Panc1 (cell line): ENCODE measurements at regions not wholly inside any gene's neighbourhood (a gene's known extent, or its start where the extent isn't known, plus 50 kb on each side); places are given as distances from the start of the nearest gene placed in this dataset.

Source experiments
- ATAC-seq: fragments of 200-7000 bp; cut with Tn5 transposase; 2 replicates; pipeline ENCODE4 v1.9.1; 2020; ENCODE audit warnings: mild to moderate bottlenecking, moderate library complexity
- BruUV-seq: library from RNA; stranded (reverse); fragments of 400-500 nt; replicated peaks from 2 replicates; lab custom pipeline; 2021; lab: Mats Ljungman, UMichigan
- CTCF ChIA-PET: fragments of 300-600 bp; sonication (Branson Sonifier 250); formaldehyde crosslinking; loops from one replicate; lab custom pipeline; 2022; ENCODE audit warnings: antibody characterized with exemption; lab: Charles Lee
- POLR2A ChIA-PET: fragments of 300-600 bp; sonication (Branson Sonifier 250); formaldehyde crosslinking; loops from one replicate; lab custom pipeline; 2022; ENCODE audit warnings: antibody characterized with exemption; lab: Charles Lee
- DNase-seq: peaks from one replicate; pipeline ENCODE4 v3.0.0-alpha.2; 2010; ENCODE audit warnings: low read depth, low spot score
- H3K27ac ChIP-seq: 2 replicates; pipeline ENCODE4 v1.5.1; 2011; ENCODE audit warnings: mild to moderate bottlenecking, low read length, inconsistent platforms
- H3K27me3 ChIP-seq: fragments of 200-500 bp; sonication (Bioruptor generic); 2 replicates; pipeline ENCODE4 v1.6.0; 2014; ENCODE audit warnings: low read length, inconsistent platforms; ENCODE audit not compliant: control insufficient read depth, insufficient read depth
- H3K36me3 ChIP-seq: fragments of 200-500 bp; sonication (Bioruptor generic); 2 replicates; pipeline ENCODE4 v1.5.1; 2014; ENCODE audit warnings: inconsistent platforms, mild to moderate bottlenecking, low read length, moderate library complexity; ENCODE audit not compliant: control insufficient read depth, insufficient read depth
- H3K4me1 ChIP-seq: 2 replicates; pipeline ENCODE4 v1.5.1; 2011; ENCODE audit warnings: inconsistent platforms, mild to moderate bottlenecking, low read length, moderate library complexity; ENCODE audit not compliant: control insufficient read depth, insufficient read depth
- H3K4me3 ChIP-seq, 2 experiments: 2 replicates each; pipeline ENCODE4 v1.5.1; 2011 to 2012; ENCODE audit warnings: low read depth in 2 of 2, low read length in 2 of 2, mild to moderate bottlenecking in 2 of 2, inconsistent platforms in 1 of 2, moderate library complexity in 1 of 2
- H3K9me3 ChIP-seq: fragments of 200-500 bp; sonication (Bioruptor generic); 2 replicates; pipeline ENCODE4 v1.5.1; 2014; ENCODE audit warnings: low read depth, mild to moderate bottlenecking, inconsistent platforms, low read length, moderate library complexity; ENCODE audit not compliant: control insufficient read depth, insufficient read depth
- CTCF ChIP-seq: fragments of 450-650 bp; IDR thresholded peaks from 2 replicates; pipeline ENCODE4 v1.5.1; 2017; ENCODE audit warnings: mild to moderate bottlenecking
- POLR2AphosphoS5 ChIP-seq: IDR thresholded peaks from 2 replicates; pipeline ENCODE4 v1.6.1; 2012; ENCODE audit warnings: mild to moderate bottlenecking, low read depth, low read length, moderate library complexity
- SIN3A ChIP-seq: IDR thresholded peaks from 2 replicates; pipeline ENCODE4 v1.6.1; 2012; ENCODE audit warnings: low read depth, mild to moderate bottlenecking, low read length, moderate library complexity, borderline replicate concordance; ENCODE audit not compliant: insufficient read depth
- TCF7L2 ChIP-seq: IDR thresholded peaks from 2 replicates; pipeline ENCODE4 v1.6.1; 2011; ENCODE audit warnings: mild to moderate bottlenecking, low read depth, low read length, inconsistent platforms
- in situ Hi-C: cut with HindIII; loops from 2 replicates; pipeline ENCODE4 v1.10.0; 2016; ENCODE audit warnings: low sequenced_read_pairs, low pct_unique_long_range_greater_than_20kb
- intact Hi-C: fragments of 100-400 bp; cut with micrococcal nuclease; formaldehyde crosslinking; loops from one replicate; pipeline ENCODE4 v1.10.0; 2022; ENCODE audit not compliant: unreplicated experiment
- TF ChIP-seq, protein P1 (sequence below), 2 experiments: IDR thresholded peaks; 2 replicates each; pipeline ENCODE4 v1.6.1; 2011 to 2012; ENCODE audit warnings: low read depth in 2 of 2, control low read depth in 1 of 2, low read length in 1 of 2, mild to moderate bottlenecking in 1 of 2, moderate library complexity in 1 of 2; ENCODE audit not compliant: insufficient read depth in 1 of 2

- DNase-seq (no peak), ATAC-seq (no peak)
- intact Hi-C loops (no loop called here), in situ Hi-C loops (no loop called here)
- no peak overlapping the region for H3K27ac ChIP-seq
- no TSS peak for BruUV-seq
- CTCF ChIA-PET: no interaction called here
- H3K36me3 ChIP-seq: no peaks in the 10 kb centered on the region
- POLR2A ChIA-PET: no interaction called here
- TF ChIP-seq POLR2AphosphoS5 (no peak), TCF7L2 (no peak), CTCF (no peak), SIN3A (no peak)
- TF ChIP-seq, protein P1, sequence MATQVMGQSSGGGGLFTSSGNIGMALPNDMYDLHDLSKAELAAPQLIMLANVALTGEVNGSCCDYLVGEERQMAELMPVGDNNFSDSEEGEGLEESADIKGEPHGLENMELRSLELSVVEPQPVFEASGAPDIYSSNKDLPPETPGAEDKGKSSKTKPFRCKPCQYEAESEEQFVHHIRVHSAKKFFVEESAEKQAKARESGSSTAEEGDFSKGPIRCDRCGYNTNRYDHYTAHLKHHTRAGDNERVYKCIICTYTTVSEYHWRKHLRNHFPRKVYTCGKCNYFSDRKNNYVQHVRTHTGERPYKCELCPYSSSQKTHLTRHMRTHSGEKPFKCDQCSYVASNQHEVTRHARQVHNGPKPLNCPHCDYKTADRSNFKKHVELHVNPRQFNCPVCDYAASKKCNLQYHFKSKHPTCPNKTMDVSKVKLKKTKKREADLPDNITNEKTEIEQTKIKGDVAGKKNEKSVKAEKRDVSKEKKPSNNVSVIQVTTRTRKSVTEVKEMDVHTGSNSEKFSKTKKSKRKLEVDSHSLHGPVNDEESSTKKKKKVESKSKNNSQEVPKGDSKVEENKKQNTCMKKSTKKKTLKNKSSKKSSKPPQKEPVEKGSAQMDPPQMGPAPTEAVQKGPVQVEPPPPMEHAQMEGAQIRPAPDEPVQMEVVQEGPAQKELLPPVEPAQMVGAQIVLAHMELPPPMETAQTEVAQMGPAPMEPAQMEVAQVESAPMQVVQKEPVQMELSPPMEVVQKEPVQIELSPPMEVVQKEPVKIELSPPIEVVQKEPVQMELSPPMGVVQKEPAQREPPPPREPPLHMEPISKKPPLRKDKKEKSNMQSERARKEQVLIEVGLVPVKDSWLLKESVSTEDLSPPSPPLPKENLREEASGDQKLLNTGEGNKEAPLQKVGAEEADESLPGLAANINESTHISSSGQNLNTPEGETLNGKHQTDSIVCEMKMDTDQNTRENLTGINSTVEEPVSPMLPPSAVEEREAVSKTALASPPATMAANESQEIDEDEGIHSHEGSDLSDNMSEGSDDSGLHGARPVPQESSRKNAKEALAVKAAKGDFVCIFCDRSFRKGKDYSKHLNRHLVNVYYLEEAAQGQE (IDR thresholded peaks at IDR 0.05; ENCODE audit: insufficient read depth in 1 of 2, low read depth in 2 of 2, low read length in 1 of 2): no peak
- H3K4me3 ChIP-seq: no peak overlapping the region
- no peaks in the 10 kb centered on the region for H3K27me3 ChIP-seq
- no peaks in the 10 kb centered on the region for H3K4me1 ChIP-seq
- no peaks in the 10 kb centered on the region for H3K9me3 ChIP-seq
Measured at GRCh38 chr12:125356111-125356510, 290.9 kb downstream of the AACS start.

DNA sequence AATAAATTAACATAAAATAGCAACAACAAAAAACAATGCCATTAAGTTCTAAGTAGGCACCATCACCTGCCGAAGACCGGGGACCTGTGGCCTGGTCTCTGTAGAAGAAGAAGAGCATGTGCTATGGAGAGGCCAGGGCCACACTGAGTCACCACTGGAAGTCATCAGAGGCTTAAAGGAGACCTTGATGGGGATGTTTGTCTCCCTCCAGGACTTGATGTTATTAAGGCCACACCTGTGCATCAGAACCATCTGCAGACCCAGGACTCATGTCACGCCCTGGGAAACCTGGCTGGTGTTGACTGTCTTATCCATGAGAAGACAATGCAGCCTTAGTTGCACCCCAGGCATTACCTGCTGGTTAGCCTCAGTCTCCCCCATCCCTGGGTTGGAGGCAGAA lies 292.3 kb downstream of the AACS start:
- H3K27me3 ChIP-seq: peaks cover 5% of the 10 kb centered on the region; the same call in 1 of the 2 replicates
- no peaks in the 10 kb centered on the region for H3K4me1 ChIP-seq
- H3K9me3 ChIP-seq: no peaks in the 10 kb centered on the region
- BruUV-seq: no TSS peak
- H3K4me3 ChIP-seq: no peak overlapping the region
- in situ Hi-C loops (no loop called here), intact Hi-C loops (no loop called here)
- ATAC-seq (no peak), DNase-seq (no peak)
- ChIA-PET CTCF (no interaction called here), POLR2A (no interaction called here)
- no peaks in the 10 kb centered on the region for H3K36me3 ChIP-seq
- H3K27ac ChIP-seq: no peak overlapping the region
- TF ChIP-seq TCF7L2: no peak
- no peak for TF ChIP-seq CTCF
- TF ChIP-seq, protein P1 (IDR thresholded peaks at IDR 0.05; ENCODE audit: insufficient read depth in 1 of 2, low read depth in 2 of 2, low read length in 1 of 2): no peak
- TF ChIP-seq POLR2AphosphoS5: no peak
- TF ChIP-seq SIN3A: no peak
